ENCODE measurements at regions not wholly inside any gene's neighbourhood (a gene's known extent, or its start where the extent isn't known, plus 50 kb on each side); places are given as distances from the start of the nearest gene placed in this dataset.

DNA sequence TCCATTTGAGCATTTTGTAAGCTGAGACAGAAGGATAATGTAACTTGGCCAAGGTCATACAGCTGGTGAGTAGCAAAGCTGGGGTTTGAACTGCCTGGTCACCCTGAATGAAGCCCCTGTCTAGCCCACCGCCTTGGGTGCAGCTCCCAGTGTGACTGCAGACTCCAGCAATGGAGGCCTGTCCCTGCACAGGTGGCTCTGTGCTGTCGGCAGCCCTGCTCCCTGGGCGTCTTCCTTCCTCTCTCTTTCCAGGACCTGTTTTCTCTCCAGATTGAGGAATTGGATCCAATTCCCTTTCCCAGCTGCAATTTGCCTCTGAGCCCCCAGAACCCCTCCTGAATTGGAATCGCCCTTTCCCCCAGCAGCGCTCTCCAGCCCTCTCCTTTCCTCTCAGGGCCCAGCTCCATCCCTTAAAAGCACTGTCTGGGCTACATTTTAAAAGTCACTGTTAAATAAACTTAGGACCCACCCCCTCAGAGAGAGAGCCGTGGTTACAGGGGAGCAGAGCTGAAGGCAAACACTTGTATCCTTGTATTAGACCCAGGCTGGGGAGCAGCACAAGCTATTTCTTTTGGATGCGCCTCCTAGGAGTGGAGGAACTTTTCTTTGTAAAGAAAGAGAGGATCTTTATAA lies 161.4 kb upstream of the LMO4 start:
- TF ChIP-seq, protein P1, sequence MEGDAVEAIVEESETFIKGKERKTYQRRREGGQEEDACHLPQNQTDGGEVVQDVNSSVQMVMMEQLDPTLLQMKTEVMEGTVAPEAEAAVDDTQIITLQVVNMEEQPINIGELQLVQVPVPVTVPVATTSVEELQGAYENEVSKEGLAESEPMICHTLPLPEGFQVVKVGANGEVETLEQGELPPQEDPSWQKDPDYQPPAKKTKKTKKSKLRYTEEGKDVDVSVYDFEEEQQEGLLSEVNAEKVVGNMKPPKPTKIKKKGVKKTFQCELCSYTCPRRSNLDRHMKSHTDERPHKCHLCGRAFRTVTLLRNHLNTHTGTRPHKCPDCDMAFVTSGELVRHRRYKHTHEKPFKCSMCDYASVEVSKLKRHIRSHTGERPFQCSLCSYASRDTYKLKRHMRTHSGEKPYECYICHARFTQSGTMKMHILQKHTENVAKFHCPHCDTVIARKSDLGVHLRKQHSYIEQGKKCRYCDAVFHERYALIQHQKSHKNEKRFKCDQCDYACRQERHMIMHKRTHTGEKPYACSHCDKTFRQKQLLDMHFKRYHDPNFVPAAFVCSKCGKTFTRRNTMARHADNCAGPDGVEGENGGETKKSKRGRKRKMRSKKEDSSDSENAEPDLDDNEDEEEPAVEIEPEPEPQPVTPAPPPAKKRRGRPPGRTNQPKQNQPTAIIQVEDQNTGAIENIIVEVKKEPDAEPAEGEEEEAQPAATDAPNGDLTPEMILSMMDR (IDR thresholded peaks at IDR 0.05; ENCODE audit: low read length), result no peak
- TF ChIP-seq EZH2 (IDR thresholded peaks at IDR 0.05; ENCODE audit: borderline replicate concordance, low read length), result no peak

Data from OCI-LY1 (cell line).